ENCODE measurements at regions not wholly inside any gene's neighbourhood (a gene's known extent, or its start where the extent isn't known, plus 50 kb on each side); places are given as distances from the start of the nearest gene placed in this dataset.

- TF ChIP-seq POLR2A (IDR thresholded peaks at IDR 0.05; ENCODE audit: low read depth, low read length): no peak
- DNase-seq (ENCODE audit: insufficient read length, low spot score) (no peak), FAIRE-seq (no peak)
These were observed 444.0 kb upstream of the ZWINT start for GRCh38 chr10:56805022-56805421.

GRCh38 chr10:56785292-56785691 lies 424.2 kb upstream of the ZWINT start:
- FAIRE-seq: no peak
- no peak for TF ChIP-seq POLR2A (IDR thresholded peaks at IDR 0.05; ENCODE audit: low read depth, low read length)
- DNase-seq (ENCODE audit: insufficient read length, low spot score): no peak

- TF ChIP-seq POLR2A (IDR thresholded peaks at IDR 0.05; ENCODE audit: low read depth, low read length): no peak
- DNase-seq (ENCODE audit: insufficient read length, low spot score) (no peak), FAIRE-seq (no peak)
These were observed 421.4 kb upstream of the ZWINT start for GRCh38 chr10:56782503-56782902.

- DNase-seq (ENCODE audit: insufficient read length, low spot score) (no peak), FAIRE-seq (no peak)
- TF ChIP-seq POLR2A (IDR thresholded peaks at IDR 0.05; ENCODE audit: low read depth, low read length): no peak
These were observed 410.3 kb upstream of the ZWINT start for GRCh38 chr10:56771343-56771742.

GRCh38 chr10:56763090-56763489 lies 402.0 kb upstream of the ZWINT start:
- TF ChIP-seq POLR2A (IDR thresholded peaks at IDR 0.05; ENCODE audit: low read depth, low read length): no peak
- DNase-seq (ENCODE audit: insufficient read length, low spot score) (no peak), FAIRE-seq (no peak)

GRCh38 chr10:56745490-56745889 lies 384.4 kb upstream of the ZWINT start:
- no peak for FAIRE-seq
- DNase-seq (ENCODE audit: insufficient read length, low spot score): no peak
- TF ChIP-seq POLR2A (IDR thresholded peaks at IDR 0.05; ENCODE audit: low read depth, low read length): no peak

- FAIRE-seq (no peak), DNase-seq (ENCODE audit: insufficient read length, low spot score) (no peak)
- TF ChIP-seq POLR2A (IDR thresholded peaks at IDR 0.05; ENCODE audit: low read depth, low read length): no peak
These were observed 367.3 kb upstream of the ZWINT start for GRCh38 chr10:56728349-56728748.

- DNase-seq (ENCODE audit: insufficient read length, low spot score) (no peak), FAIRE-seq (no peak)
- TF ChIP-seq POLR2A (IDR thresholded peaks at IDR 0.05; ENCODE audit: low read depth, low read length): no peak
These were observed 361.9 kb upstream of the ZWINT start for GRCh38 chr10:56722912-56723311.

- TF ChIP-seq POLR2A (IDR thresholded peaks at IDR 0.05; ENCODE audit: low read depth, low read length): no peak
- FAIRE-seq (no peak), DNase-seq (ENCODE audit: insufficient read length, low spot score) (no peak)
These were observed 354.2 kb upstream of the ZWINT start for GRCh38 chr10:56715262-56715661.

- DNase-seq (ENCODE audit: insufficient read length, low spot score): no peak
- no peak for FAIRE-seq
- no peak for TF ChIP-seq POLR2A (IDR thresholded peaks at IDR 0.05; ENCODE audit: low read depth, low read length)
These were observed 337.4 kb upstream of the ZWINT start for GRCh38 chr10:56698506-56698905.

- FAIRE-seq: no peak
- TF ChIP-seq POLR2A (IDR thresholded peaks at IDR 0.05; ENCODE audit: low read depth, low read length): no peak
- no peak for DNase-seq (ENCODE audit: insufficient read length, low spot score)
These were observed 318.5 kb upstream of the ZWINT start for GRCh38 chr10:56679578-56679977.

- FAIRE-seq (no peak), DNase-seq (ENCODE audit: insufficient read length, low spot score) (no peak)
- no peak for TF ChIP-seq POLR2A (IDR thresholded peaks at IDR 0.05; ENCODE audit: low read depth, low read length)
These were observed 301.8 kb upstream of the ZWINT start for GRCh38 chr10:56662765-56663447.

GRCh38 chr10:56653289-56653688 lies 292.2 kb upstream of the ZWINT start:
- FAIRE-seq (no peak), DNase-seq (ENCODE audit: insufficient read length, low spot score) (no peak)
- no peak for TF ChIP-seq POLR2A (IDR thresholded peaks at IDR 0.05; ENCODE audit: low read depth, low read length)

GRCh38 chr10:56646329-56647111 lies 285.5 kb upstream of the ZWINT start:
- DNase-seq (ENCODE audit: insufficient read length, low spot score): no peak
- TF ChIP-seq POLR2A (IDR thresholded peaks at IDR 0.05; ENCODE audit: low read depth, low read length): no peak
- no peak for FAIRE-seq

- no peak for TF ChIP-seq POLR2A (IDR thresholded peaks at IDR 0.05; ENCODE audit: low read depth, low read length)
- peak; percentile 58 for FAIRE-seq
- no peak for DNase-seq (ENCODE audit: insufficient read length, low spot score)
These were observed 272.9 kb upstream of the ZWINT start for GRCh38 chr10:56633876-56634452.

Data from H54 (cell line).